GM12873 (cell line): ENCODE measurements at regions not wholly inside any gene's neighbourhood (a gene's known extent, or its start where the extent isn't known, plus 50 kb on each side); places are given as distances from the start of the nearest gene placed in this dataset.

Source experiments
- CTCF ChIP-seq: IDR thresholded peaks from 2 replicates; pipeline ENCODE4 v1.5.1; 2012; ENCODE audit warnings: low read depth, mild to moderate bottlenecking, moderate library complexity, low read length, control low read depth; ENCODE audit not compliant: insufficient read depth; ENCODE audit errors: missing control alignments

DNA sequence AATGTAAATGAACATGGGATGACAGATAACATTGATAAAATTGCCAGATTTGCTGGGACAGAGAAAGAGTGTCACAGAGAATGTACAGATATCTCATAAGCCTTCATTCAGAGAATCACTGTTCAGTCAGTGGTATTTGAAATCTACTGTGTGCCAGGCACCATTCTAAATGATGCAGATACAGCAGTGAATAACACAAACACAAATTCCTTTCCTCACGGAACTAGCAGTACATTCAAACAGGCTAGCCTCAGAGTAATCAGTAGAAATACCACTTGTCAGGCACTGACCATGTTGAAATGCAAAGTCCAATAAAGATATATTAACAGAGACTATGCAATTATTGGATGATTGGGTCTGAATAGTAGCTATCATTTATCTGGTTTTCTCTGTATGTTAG is 211.0 kb downstream of the RDH14 start:
- TF ChIP-seq CTCF = no peak

GRCh38 chr2:18346874-18347273 is 213.6 kb downstream of the RDH14 start:
- TF ChIP-seq CTCF = no peak

- no peak for TF ChIP-seq CTCF
These were observed 214.1 kb downstream of the RDH14 start for GRCh38 chr2:18346344-18346743.

DNA sequence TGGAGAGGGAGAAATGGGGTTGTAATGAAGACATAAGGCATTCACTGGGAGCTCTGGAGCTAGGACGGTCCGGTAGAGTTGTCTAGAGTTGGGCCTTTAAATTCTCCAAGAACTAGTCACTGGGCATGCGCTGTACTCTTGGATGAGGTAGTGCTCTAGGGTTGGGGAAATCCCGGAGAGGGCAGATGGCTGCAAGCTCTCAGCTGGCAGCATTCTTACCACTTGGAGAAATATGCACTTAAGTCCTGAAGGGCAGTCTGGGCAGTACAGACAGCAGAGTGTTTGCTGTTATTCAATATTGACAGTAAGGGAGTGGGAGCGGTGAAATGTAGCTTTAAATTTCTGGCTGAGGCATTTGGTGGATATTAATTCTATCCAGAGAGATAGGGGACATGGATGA is 214.6 kb downstream of the RDH14 start:
- TF ChIP-seq CTCF = no peak

DNA sequence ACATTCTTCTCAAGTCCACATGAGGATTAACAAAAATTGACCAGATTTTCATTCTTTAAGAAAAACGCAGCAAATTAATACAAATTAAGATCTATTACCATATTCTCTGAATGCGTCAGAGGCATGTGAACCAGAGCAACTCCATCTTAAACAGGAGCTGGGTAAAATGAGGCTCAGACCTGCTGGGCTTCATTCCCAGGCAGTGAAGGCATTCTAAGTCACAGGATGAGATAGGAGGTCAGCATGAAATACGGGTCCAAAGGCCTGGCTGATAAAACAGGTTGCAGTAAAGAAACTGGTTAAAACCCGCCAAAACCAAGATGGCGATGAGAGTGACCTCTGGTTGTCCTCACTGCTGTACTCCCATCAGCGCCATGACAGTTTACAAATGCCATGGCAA is 217.6 kb downstream of the RDH14 start:
- no peak for TF ChIP-seq CTCF

- no peak for TF ChIP-seq CTCF
These were observed 221.1 kb downstream of the RDH14 start for GRCh38 chr2:18339326-18339725.

- TF ChIP-seq CTCF = no peak
These were observed 223.5 kb downstream of the RDH14 start for GRCh38 chr2:18336975-18337374.
